ENCODE measurements at regions not wholly inside any gene's neighbourhood (a gene's known extent, or its start where the extent isn't known, plus 50 kb on each side); places are given as distances from the start of the nearest gene placed in this dataset.

DNA sequence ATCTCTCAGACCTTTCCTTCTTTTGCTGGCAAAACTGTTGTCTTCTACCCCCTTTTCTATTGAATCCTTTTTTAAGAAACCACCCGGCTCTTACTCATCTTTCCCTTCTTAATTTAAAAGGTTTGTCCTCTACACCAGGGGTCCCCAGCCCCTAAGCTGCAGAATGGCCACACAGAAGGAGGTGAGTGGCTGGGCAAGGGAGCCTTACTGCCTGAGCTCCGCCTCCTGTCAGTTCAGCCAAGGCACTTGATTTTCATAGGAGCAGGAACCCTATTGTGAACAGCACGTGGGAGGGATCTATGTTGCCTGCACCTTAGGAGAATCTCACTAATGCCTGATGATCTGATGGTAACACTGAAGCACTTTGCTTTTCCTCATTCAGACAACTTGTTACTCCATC, 726.3 kb upstream of the INTU start:
- 6% methylated on average over 3 of the region's 3 CpGs for WGBS (ENCODE audit: insufficient coverage, insufficient replicate concordance, low lambda C conversion rate, missing lambda C conversion rate)

GRCh38 chr4:126907389-126907788, 725.4 kb upstream of the INTU start:
- no peaks in the 10 kb centered on the region for H3K9me3 ChIP-seq (replicated peaks; ENCODE audit: control insufficient read depth, insufficient read depth, low read length)
- no peak overlapping the region for H3K27ac ChIP-seq (ENCODE audit: control insufficient read depth, insufficient read depth)
- no CpG with 5 or more reads among the region's 1 CpG for WGBS (ENCODE audit: insufficient coverage, insufficient replicate concordance, low lambda C conversion rate, missing lambda C conversion rate)
- H4K20me1 ChIP-seq (ENCODE audit: control insufficient read depth, insufficient read depth): no peaks in the 10 kb centered on the region
- no peaks in the 10 kb centered on the region for H3K36me3 ChIP-seq (ENCODE audit: control insufficient read depth in 2 of 2, insufficient read depth in 2 of 2, low read length in 1 of 2)
- H3K79me2 ChIP-seq (ENCODE audit: control insufficient read depth, insufficient read depth, low read length): no peaks in the 10 kb centered on the region
- no TSS peak for BruUV-seq (replicated peaks)
- no peak for ATAC-seq
- H3K4me2 ChIP-seq (ENCODE audit: control insufficient read depth, insufficient read depth): no peak overlapping the region
- SMC1A ChIA-PET (ENCODE audit: uncharacterized antibody, unreplicated experiment): no interaction called here
- FAIRE-seq: no peak
- RAD21 ChIA-PET (ENCODE audit: unreplicated experiment): no interaction called here
- in situ Hi-C loops (cut with MboI): no loop called here
- CTCF ChIA-PET: no interaction called here
- no peak overlapping the region for H3K9ac ChIP-seq (ENCODE audit: control insufficient read depth, insufficient read depth, low read length)
- no peaks in the 10 kb centered on the region for H3K27me3 ChIP-seq (replicated peaks in 1 of 2; ENCODE audit: control insufficient read depth in 2 of 2, insufficient read depth in 2 of 2, low read length in 1 of 2)
- H3K4me3 ChIP-seq: no peak overlapping the region
- no peaks in the 10 kb centered on the region for H3K4me1 ChIP-seq (ENCODE audit: control insufficient read depth, insufficient read depth, low read length)
- no peak for DNase-seq (ENCODE audit: low read depth, low spot score)
- POLR2A ChIA-PET: no interaction called here
- H2AFZ ChIP-seq (ENCODE audit: control insufficient read depth, low read depth, low read length): no peak overlapping the region
- intact Hi-C loops (cut with micrococcal nuclease; ENCODE audit: unreplicated experiment): no loop called here
- TF ChIP-seq, protein P1, sequence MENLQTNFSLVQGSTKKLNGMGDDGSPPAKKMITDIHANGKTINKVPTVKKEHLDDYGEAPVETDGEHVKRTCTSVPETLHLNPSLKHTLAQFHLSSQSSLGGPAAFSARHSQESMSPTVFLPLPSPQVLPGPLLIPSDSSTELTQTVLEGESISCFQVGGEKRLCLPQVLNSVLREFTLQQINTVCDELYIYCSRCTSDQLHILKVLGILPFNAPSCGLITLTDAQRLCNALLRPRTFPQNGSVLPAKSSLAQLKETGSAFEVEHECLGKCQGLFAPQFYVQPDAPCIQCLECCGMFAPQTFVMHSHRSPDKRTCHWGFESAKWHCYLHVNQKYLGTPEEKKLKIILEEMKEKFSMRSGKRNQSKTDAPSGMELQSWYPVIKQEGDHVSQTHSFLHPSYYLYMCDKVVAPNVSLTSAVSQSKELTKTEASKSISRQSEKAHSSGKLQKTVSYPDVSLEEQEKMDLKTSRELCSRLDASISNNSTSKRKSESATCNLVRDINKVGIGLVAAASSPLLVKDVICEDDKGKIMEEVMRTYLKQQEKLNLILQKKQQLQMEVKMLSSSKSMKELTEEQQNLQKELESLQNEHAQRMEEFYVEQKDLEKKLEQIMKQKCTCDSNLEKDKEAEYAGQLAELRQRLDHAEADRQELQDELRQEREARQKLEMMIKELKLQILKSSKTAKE (IDR thresholded peaks at IDR 0.05; ENCODE audit: low read depth, poor library complexity, severe bottlenecking): no peak
- no peak for TF ChIP-seq CBX5 (IDR thresholded peaks at IDR 0.05; ENCODE audit: low read depth)
- no peak for TF ChIP-seq TCF3 (IDR thresholded peaks at IDR 0.05; ENCODE audit: borderline replicate concordance, insufficient read depth, low read depth, low read length)
- TF ChIP-seq, protein P2, sequence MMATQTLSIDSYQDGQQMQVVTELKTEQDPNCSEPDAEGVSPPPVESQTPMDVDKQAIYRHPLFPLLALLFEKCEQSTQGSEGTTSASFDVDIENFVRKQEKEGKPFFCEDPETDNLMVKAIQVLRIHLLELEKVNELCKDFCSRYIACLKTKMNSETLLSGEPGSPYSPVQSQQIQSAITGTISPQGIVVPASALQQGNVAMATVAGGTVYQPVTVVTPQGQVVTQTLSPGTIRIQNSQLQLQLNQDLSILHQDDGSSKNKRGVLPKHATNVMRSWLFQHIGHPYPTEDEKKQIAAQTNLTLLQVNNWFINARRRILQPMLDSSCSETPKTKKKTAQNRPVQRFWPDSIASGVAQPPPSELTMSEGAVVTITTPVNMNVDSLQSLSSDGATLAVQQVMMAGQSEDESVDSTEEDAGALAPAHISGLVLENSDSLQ (IDR thresholded peaks at IDR 0.05): no peak

More for the DNA sequence above, 726.3 kb upstream of the INTU start:
- Histone ChIP-seq H4K20me1 (ENCODE audit: control insufficient read depth, insufficient read depth) (no peaks in the 10 kb centered on the region), H3K27me3 (replicated peaks in 1 of 2; ENCODE audit: control insufficient read depth in 2 of 2, insufficient read depth in 2 of 2, low read length in 1 of 2) (no peaks in the 10 kb centered on the region), H3K9ac (ENCODE audit: control insufficient read depth, insufficient read depth, low read length) (no peak overlapping the region), H3K4me2 (ENCODE audit: control insufficient read depth, insufficient read depth) (no peak overlapping the region), H3K79me2 (ENCODE audit: control insufficient read depth, insufficient read depth, low read length) (no peaks in the 10 kb centered on the region), H3K9me3 (replicated peaks; ENCODE audit: control insufficient read depth, insufficient read depth, low read length) (no peaks in the 10 kb centered on the region), H3K27ac (ENCODE audit: control insufficient read depth, insufficient read depth) (no peak overlapping the region), H3K4me3 (no peak overlapping the region), H3K36me3 (ENCODE audit: control insufficient read depth in 2 of 2, insufficient read depth in 2 of 2, low read length in 1 of 2) (no peaks in the 10 kb centered on the region), H3K4me1 (ENCODE audit: control insufficient read depth, insufficient read depth, low read length) (no peaks in the 10 kb centered on the region), H2AFZ (ENCODE audit: control insufficient read depth, low read depth, low read length) (no peak overlapping the region)
- TF ChIP-seq RAD51 (IDR thresholded peaks at IDR 0.05) (no peak), TCF12 (IDR thresholded peaks at IDR 0.05; ENCODE audit: low read depth, low read length) (no peak), NR2F1 (conservative IDR thresholded peaks at IDR 0.05) (no peak), EP300 (IDR thresholded peaks at IDR 0.05; ENCODE audit: borderline replicate concordance in 1 of 2, control insufficient read depth in 1 of 2, low read depth in 2 of 2, low read length in 2 of 2) (no peak), MAX (IDR thresholded peaks at IDR 0.05; ENCODE audit: low read depth, low read length) (no peak)
- TF ChIP-seq, protein P3, sequence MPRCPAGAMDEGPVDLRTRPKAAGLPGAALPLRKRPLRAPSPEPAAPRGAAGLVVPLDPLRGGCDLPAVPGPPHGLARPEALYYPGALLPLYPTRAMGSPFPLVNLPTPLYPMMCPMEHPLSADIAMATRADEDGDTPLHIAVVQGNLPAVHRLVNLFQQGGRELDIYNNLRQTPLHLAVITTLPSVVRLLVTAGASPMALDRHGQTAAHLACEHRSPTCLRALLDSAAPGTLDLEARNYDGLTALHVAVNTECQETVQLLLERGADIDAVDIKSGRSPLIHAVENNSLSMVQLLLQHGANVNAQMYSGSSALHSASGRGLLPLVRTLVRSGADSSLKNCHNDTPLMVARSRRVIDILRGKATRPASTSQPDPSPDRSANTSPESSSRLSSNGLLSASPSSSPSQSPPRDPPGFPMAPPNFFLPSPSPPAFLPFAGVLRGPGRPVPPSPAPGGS (IDR thresholded peaks at IDR 0.05; ENCODE audit: borderline replicate concordance, insufficient read depth, low read depth, low read length, poor library complexity, severe bottlenecking): no peak
- ChIA-PET RAD21 (ENCODE audit: unreplicated experiment) (no interaction called here), CTCF (no interaction called here), SMC1A (ENCODE audit: uncharacterized antibody, unreplicated experiment) (no interaction called here), POLR2A (no interaction called here)
- DNase-seq (ENCODE audit: low read depth, low spot score) (no peak), ATAC-seq (no peak), FAIRE-seq (no peak)
- in situ Hi-C loops (cut with MboI) (no loop called here), intact Hi-C loops (cut with micrococcal nuclease; ENCODE audit: unreplicated experiment) (no loop called here)
- no TSS peak for BruUV-seq (replicated peaks)
